ENCODE measurements at regions not wholly inside any gene's neighbourhood (a gene's known extent, or its start where the extent isn't known, plus 50 kb on each side); places are given as distances from the start of the nearest gene placed in this dataset.

- Histone ChIP-seq H3K27me3 (no peaks in the 10 kb centered on the region), H3K27ac (no peak overlapping the region), H3K9me3 (replicated peaks in 1 of 11) (no peaks in the 10 kb centered on the region), H3K9ac (no peak overlapping the region), H3K4me1 (peaks cover 12 to 23% (median 17%) of the 10 kb centered on the region in 10 experiments; a peak in 19 of 20 replicates), H3K4me3 (no peak overlapping the region), H3K4me2 (no peak overlapping the region), H4K20me1 (no peaks in the 10 kb centered on the region), H3K36me3 (no peaks in the 10 kb centered on the region)
- no peak for TF ChIP-seq Cebpa-rat (IDR thresholded peaks at IDR 0.05)
Measured at GRCh38 chr15:77535845-77536244, 96.9 kb downstream of the LINGO1 start.

Data from BLaER1 treated with 17β-estradiol and CSF1 and Interleukin-3, amounts not matched to agents 10 nM and 100 nM (cell line).